Vagina (tissue), 2 donors: ENCODE measurements at regions not wholly inside any gene's neighbourhood (a gene's known extent, or its start where the extent isn't known, plus 50 kb on each side); places are given as distances from the start of the nearest gene placed in this dataset.

Source experiments
- DNase-seq, 2 donors: peaks; one replicate each; pipeline ENCODE4 v3.0.0-alpha.2; 2017; ENCODE audit errors: extremely low spot score in 2 of 2
- H3K27ac ChIP-seq: fragments of 200-600 bp; sonication (generic); one replicate; pipeline ENCODE4 v1.5.1; 2019
- H3K27me3 ChIP-seq: fragments of 200-600 bp; sonication (generic); one replicate; pipeline ENCODE4 v1.5.1; 2019
- H3K36me3 ChIP-seq, 2 donors: fragments of 200-600 bp; sonication (generic); one replicate each; pipeline ENCODE4 v1.5.1; 2017 to 2019
- H3K4me1 ChIP-seq: fragments of 200-600 bp; sonication (generic); one replicate; pipeline ENCODE4 v1.5.1; 2019
- H3K4me3 ChIP-seq, 2 donors: fragments of 200-600 bp; sonication (generic); 1 replicate in 1 of 2; 2 replicates in 1 of 2; pipeline ENCODE4 v1.5.1; 2016 to 2019
- H3K9me3 ChIP-seq: fragments of 200-600 bp; sonication (generic); one replicate; pipeline ENCODE4 v1.5.1; 2019
- POLR2A ChIP-seq, 2 donors: fragments of 450-650 bp; IDR thresholded peaks; one replicate each; pipeline ENCODE4 v1.6.1; 2017; ENCODE audit warnings: antibody characterized with exemption in 2 of 2, mild to moderate bottlenecking in 2 of 2, moderate library complexity in 2 of 2
- POLR2AphosphoS5 ChIP-seq, 2 donors: sonication (generic); formaldehyde crosslinking; IDR thresholded peaks; one replicate each; pipeline ENCODE4 v1.9.0; 2017; ENCODE audit warnings: antibody characterized with exemption in 2 of 2, mild to moderate bottlenecking in 2 of 2, low read depth in 1 of 2; ENCODE audit not compliant: insufficient read depth in 1 of 2
- intact Hi-C: fragments of 100-400 bp; cut with DNase I; formaldehyde crosslinking; loops from one replicate; pipeline ENCODE4 v1.15.1; 2023
- TF ChIP-seq, protein P1 (sequence below), 3 experiments: fragments of 450-650 bp in 2 of 3; fragments of 200-600 bp in 1 of 3; sonication (generic) in 1 of 3; IDR thresholded peaks; one replicate each; pipeline ENCODE4 v1.5.1; 2017 to 2019; ENCODE audit warnings: antibody characterized with exemption in 3 of 3, mild to moderate bottlenecking in 2 of 3, moderate library complexity in 2 of 3

- DNase-seq = no peak
- intact Hi-C loops = no loop called here
- TF ChIP-seq POLR2AphosphoS5 (IDR thresholded peaks at IDR 0.05; ENCODE audit: insufficient read depth in 1 of 2, low read depth in 1 of 2) (no peak), POLR2A (IDR thresholded peaks at IDR 0.05) (no peak)
- TF ChIP-seq, protein P1, sequence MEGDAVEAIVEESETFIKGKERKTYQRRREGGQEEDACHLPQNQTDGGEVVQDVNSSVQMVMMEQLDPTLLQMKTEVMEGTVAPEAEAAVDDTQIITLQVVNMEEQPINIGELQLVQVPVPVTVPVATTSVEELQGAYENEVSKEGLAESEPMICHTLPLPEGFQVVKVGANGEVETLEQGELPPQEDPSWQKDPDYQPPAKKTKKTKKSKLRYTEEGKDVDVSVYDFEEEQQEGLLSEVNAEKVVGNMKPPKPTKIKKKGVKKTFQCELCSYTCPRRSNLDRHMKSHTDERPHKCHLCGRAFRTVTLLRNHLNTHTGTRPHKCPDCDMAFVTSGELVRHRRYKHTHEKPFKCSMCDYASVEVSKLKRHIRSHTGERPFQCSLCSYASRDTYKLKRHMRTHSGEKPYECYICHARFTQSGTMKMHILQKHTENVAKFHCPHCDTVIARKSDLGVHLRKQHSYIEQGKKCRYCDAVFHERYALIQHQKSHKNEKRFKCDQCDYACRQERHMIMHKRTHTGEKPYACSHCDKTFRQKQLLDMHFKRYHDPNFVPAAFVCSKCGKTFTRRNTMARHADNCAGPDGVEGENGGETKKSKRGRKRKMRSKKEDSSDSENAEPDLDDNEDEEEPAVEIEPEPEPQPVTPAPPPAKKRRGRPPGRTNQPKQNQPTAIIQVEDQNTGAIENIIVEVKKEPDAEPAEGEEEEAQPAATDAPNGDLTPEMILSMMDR (IDR thresholded peaks at IDR 0.05) = no peak
- Histone ChIP-seq H3K9me3 (no peaks in the 10 kb centered on the region), H3K4me1 (no peaks in the 10 kb centered on the region), H3K27ac (no peak overlapping the region), H3K27me3 (no peaks in the 10 kb centered on the region), H3K4me3 (no peak overlapping the region), H3K36me3 (no peaks in the 10 kb centered on the region)
Observed at GRCh38 chr9:73841018-73841417, 656.1 kb upstream of the RORB start.

GRCh38 chr9:73844135-73844534 lies 653.0 kb upstream of the RORB start:
- Histone ChIP-seq H3K27ac (no peak overlapping the region), H3K4me1 (no peaks in the 10 kb centered on the region), H3K36me3 (no peaks in the 10 kb centered on the region), H3K27me3 (no peaks in the 10 kb centered on the region), H3K4me3 (no peak overlapping the region), H3K9me3 (no peaks in the 10 kb centered on the region)
- DNase-seq = no peak
- intact Hi-C loops = no loop called here
- TF ChIP-seq, protein P1 (IDR thresholded peaks at IDR 0.05) = no peak
- TF ChIP-seq POLR2A (IDR thresholded peaks at IDR 0.05) = no peak
- TF ChIP-seq POLR2AphosphoS5 (IDR thresholded peaks at IDR 0.05; ENCODE audit: insufficient read depth in 1 of 2, low read depth in 1 of 2) = no peak

GRCh38 chr9:73845539-73845938 lies 651.6 kb upstream of the RORB start:
- Histone ChIP-seq H3K4me3 (no peak overlapping the region), H3K27ac (no peak overlapping the region), H3K9me3 (no peaks in the 10 kb centered on the region), H3K36me3 (no peaks in the 10 kb centered on the region), H3K4me1 (no peaks in the 10 kb centered on the region), H3K27me3 (no peaks in the 10 kb centered on the region)
- TF ChIP-seq, protein P1 (IDR thresholded peaks at IDR 0.05) = no peak
- no peak for TF ChIP-seq POLR2A (IDR thresholded peaks at IDR 0.05)
- no peak for TF ChIP-seq POLR2AphosphoS5 (IDR thresholded peaks at IDR 0.05; ENCODE audit: insufficient read depth in 1 of 2, low read depth in 1 of 2)
- intact Hi-C loops = no loop called here
- DNase-seq = no peak

DNA sequence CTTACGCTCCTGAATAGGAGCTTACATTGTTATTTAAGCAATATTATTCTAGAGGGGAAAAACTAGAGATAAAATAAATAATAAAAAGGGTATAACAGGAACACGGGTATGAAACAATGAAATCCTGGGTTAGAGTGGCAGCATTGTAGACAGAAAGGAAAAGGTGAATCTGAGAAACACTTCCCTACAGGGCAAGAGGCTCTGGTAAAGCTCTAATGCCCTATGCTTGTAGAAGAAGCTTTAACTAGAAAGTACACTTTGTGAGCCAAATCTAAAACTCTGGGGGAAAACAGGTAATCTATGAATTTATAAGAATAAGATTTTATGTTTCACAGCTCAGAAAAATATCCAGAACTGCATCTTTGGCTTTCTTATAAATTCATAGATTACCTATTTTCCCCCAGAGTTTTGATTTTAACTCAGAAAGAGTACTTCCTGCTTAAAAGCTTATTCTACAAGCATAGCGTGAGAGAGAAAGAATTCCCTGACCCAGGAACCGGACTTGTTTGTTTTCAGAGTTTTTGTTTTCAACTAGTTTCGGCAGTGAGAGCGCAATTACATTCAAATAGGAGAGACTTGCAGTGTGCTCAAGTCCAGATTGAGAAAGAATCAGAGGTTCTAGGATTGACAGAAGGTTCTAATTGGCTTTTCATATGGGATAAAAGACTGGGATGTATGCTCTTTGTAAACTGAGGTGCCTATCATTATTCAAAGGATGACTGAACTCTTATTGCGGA lies 651.0 kb upstream of the RORB start:
- Histone ChIP-seq H3K27me3 (no peaks in the 10 kb centered on the region), H3K36me3 (no peaks in the 10 kb centered on the region), H3K4me1 (no peaks in the 10 kb centered on the region), H3K9me3 (no peaks in the 10 kb centered on the region), H3K4me3 (no peak overlapping the region), H3K27ac (no peak overlapping the region)
- intact Hi-C loops = no loop called here
- TF ChIP-seq POLR2AphosphoS5 (IDR thresholded peaks at IDR 0.05; ENCODE audit: insufficient read depth in 1 of 2, low read depth in 1 of 2) (no peak), POLR2A (IDR thresholded peaks at IDR 0.05) (no peak)
- TF ChIP-seq, protein P1 (IDR thresholded peaks at IDR 0.05) = no peak
- DNase-seq = no peak

DNA sequence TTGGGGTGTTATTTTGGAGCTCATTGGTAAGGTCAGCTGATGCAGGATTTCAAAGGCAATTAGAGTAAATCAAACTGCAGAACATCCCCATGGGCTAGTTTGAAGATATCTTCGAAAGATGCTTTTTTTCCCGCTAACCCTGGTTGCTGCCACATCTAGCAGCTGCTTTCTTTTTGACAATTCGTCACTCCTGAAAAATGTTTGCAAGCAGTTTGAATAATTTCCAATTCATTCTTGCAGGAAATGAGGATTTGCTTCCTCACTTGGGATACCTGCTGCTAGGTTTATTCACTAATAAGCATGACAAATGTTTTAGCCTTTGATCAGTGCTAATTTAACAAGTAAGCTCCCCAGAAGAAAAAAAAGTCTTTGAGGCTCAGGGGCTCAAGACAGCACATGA lies 649.6 kb upstream of the RORB start:
- TF ChIP-seq, protein P1 (IDR thresholded peaks at IDR 0.05) = no peak
- no peak for TF ChIP-seq POLR2AphosphoS5 (IDR thresholded peaks at IDR 0.05; ENCODE audit: insufficient read depth in 1 of 2, low read depth in 1 of 2)
- TF ChIP-seq POLR2A (IDR thresholded peaks at IDR 0.05) = no peak
- intact Hi-C loops = no loop called here

More for the DNA sequence above, 649.6 kb upstream of the RORB start:
- Histone ChIP-seq H3K4me1 (no peaks in the 10 kb centered on the region), H3K27me3 (no peaks in the 10 kb centered on the region), H3K4me3 (no peak overlapping the region), H3K36me3 (no peaks in the 10 kb centered on the region), H3K27ac (no peak overlapping the region), H3K9me3 (no peaks in the 10 kb centered on the region)
- DNase-seq = no peak
